ENCODE measurements at regions not wholly inside any gene's neighbourhood (a gene's known extent, or its start where the extent isn't known, plus 50 kb on each side); places are given as distances from the start of the nearest gene placed in this dataset.

DNA sequence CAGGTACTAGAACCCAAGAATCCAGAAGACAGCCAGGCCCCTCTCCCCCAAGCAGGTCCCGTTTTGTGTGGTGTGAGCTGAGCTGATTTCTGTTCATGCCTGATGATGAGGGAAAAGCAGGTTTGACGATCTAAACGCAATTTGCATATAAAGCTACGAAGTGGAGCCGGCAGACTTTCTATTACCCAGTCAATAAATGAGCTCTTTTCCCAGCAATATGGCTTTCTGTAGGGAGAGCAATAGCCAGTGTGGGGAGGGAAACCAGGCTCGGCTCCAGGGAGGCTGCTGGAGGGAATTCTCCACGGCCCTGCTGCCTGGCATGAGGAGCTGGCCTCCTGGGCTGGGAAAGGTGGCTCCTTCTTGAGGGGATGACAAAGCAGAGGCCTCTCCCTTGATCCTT lies 140.7 kb upstream of the AJAP1 start:
- DNase-seq (ENCODE audit: low read depth), result no peak
- Histone ChIP-seq H2AFZ (ENCODE audit: low read depth, low read length) (no peak overlapping the region), H3K36me3 (ENCODE audit: insufficient read depth, low read length) (no peaks in the 10 kb centered on the region), H3K4me1 (ENCODE audit: insufficient read depth, low read length) (no peaks in the 10 kb centered on the region), H3K9ac (ENCODE audit: low read length) (no peak overlapping the region), H3K9me3 (ENCODE audit: insufficient read depth, low read depth, low read length) (peaks cover 10% of the 10 kb centered on the region), H3K79me2 (ENCODE audit: insufficient read depth, low read length) (no peaks in the 10 kb centered on the region), H4K20me1 (ENCODE audit: insufficient read depth, low read length) (no peaks in the 10 kb centered on the region), H3K27me3 (ENCODE audit: insufficient read depth, low read length) (no peaks in the 10 kb centered on the region), H3K27ac (ENCODE audit: low read depth, low read length) (no peak overlapping the region), H3K4me2 (ENCODE audit: low read length) (no peak overlapping the region), H3K4me3 (ENCODE audit: insufficient read depth, low read depth, low read length) (no peak overlapping the region)
- TF ChIP-seq CTCF (IDR thresholded peaks at IDR 0.05; ENCODE audit: insufficient read depth, low read depth, low read length) (no peak), EZH2 (IDR thresholded peaks at IDR 0.05; ENCODE audit: insufficient read depth, low read length) (no peak)
- no peaks in the 10 kb centered on the region for H3K4me1 Mint-ChIP-seq (ENCODE audit: low read depth, unreplicated experiment)
- no peak overlapping the region for H3K4me3 Mint-ChIP-seq (ENCODE audit: unreplicated experiment)
- H3K36me3 Mint-ChIP-seq (ENCODE audit: low read depth, unreplicated experiment), result no peaks in the 10 kb centered on the region
- H3K9me3 Mint-ChIP-seq (ENCODE audit: unreplicated experiment), result peaks cover 13% of the 10 kb centered on the region
- H3K27me3 Mint-ChIP-seq (ENCODE audit: low read depth, unreplicated experiment), result peaks cover 8% of the 10 kb centered on the region
- FAIRE-seq, result no peak
- H3K27ac Mint-ChIP-seq (ENCODE audit: unreplicated experiment), result no peak overlapping the region

GRCh38 chr1:4515727-4516289 lies 138.6 kb upstream of the AJAP1 start:
- FAIRE-seq (no peak), DNase-seq (ENCODE audit: low read depth) (no peak)
- Histone ChIP-seq H3K79me2 (ENCODE audit: insufficient read depth, low read length) (no peaks in the 10 kb centered on the region), H3K9ac (ENCODE audit: low read length) (no peak overlapping the region), H3K4me1 (ENCODE audit: insufficient read depth, low read length) (no peaks in the 10 kb centered on the region), H3K9me3 (ENCODE audit: insufficient read depth, low read depth, low read length) (peaks cover 8% of the 10 kb centered on the region), H2AFZ (ENCODE audit: low read depth, low read length) (no peak overlapping the region), H3K27ac (ENCODE audit: low read depth, low read length) (no peak overlapping the region), H3K4me3 (ENCODE audit: insufficient read depth, low read depth, low read length) (no peak overlapping the region), H3K36me3 (ENCODE audit: insufficient read depth, low read length) (no peaks in the 10 kb centered on the region), H3K4me2 (ENCODE audit: low read length) (no peak overlapping the region), H3K27me3 (ENCODE audit: insufficient read depth, low read length) (no peaks in the 10 kb centered on the region), H4K20me1 (ENCODE audit: insufficient read depth, low read length) (no peaks in the 10 kb centered on the region)
- Mint-ChIP-seq H3K9me3 (ENCODE audit: unreplicated experiment) (peaks cover 20% of the 10 kb centered on the region), H3K4me1 (ENCODE audit: low read depth, unreplicated experiment) (no peaks in the 10 kb centered on the region), H3K27me3 (ENCODE audit: low read depth, unreplicated experiment) (peaks cover 8% of the 10 kb centered on the region), H3K27ac (ENCODE audit: unreplicated experiment) (peak overlapping the region; percentile 14), H3K4me3 (ENCODE audit: unreplicated experiment) (no peak overlapping the region), H3K36me3 (ENCODE audit: low read depth, unreplicated experiment) (no peaks in the 10 kb centered on the region)
- TF ChIP-seq CTCF (IDR thresholded peaks at IDR 0.05; ENCODE audit: insufficient read depth, low read depth, low read length) (no peak), EZH2 (IDR thresholded peaks at IDR 0.05; ENCODE audit: insufficient read depth, low read length) (no peak)

- Histone ChIP-seq H3K79me2 (ENCODE audit: insufficient read depth, low read length) (no peaks in the 10 kb centered on the region), H3K27ac (ENCODE audit: low read depth, low read length) (no peak overlapping the region), H3K9ac (ENCODE audit: low read length) (no peak overlapping the region), H3K27me3 (ENCODE audit: insufficient read depth, low read length) (no peaks in the 10 kb centered on the region), H3K4me3 (ENCODE audit: insufficient read depth, low read depth, low read length) (no peak overlapping the region), H3K36me3 (ENCODE audit: insufficient read depth, low read length) (no peaks in the 10 kb centered on the region), H3K4me1 (ENCODE audit: insufficient read depth, low read length) (no peaks in the 10 kb centered on the region), H3K9me3 (ENCODE audit: insufficient read depth, low read depth, low read length) (peaks cover 8% of the 10 kb centered on the region), H2AFZ (ENCODE audit: low read depth, low read length) (no peak overlapping the region), H3K4me2 (ENCODE audit: low read length) (no peak overlapping the region), H4K20me1 (ENCODE audit: insufficient read depth, low read length) (no peaks in the 10 kb centered on the region)
- H3K9me3 Mint-ChIP-seq (ENCODE audit: unreplicated experiment), result peaks cover 20% of the 10 kb centered on the region
- DNase-seq (ENCODE audit: low read depth) (no peak), FAIRE-seq (no peak)
- H3K27me3 Mint-ChIP-seq (ENCODE audit: low read depth, unreplicated experiment), result peaks cover 3% of the 10 kb centered on the region
- H3K4me1 Mint-ChIP-seq (ENCODE audit: low read depth, unreplicated experiment), result no peaks in the 10 kb centered on the region
- H3K36me3 Mint-ChIP-seq (ENCODE audit: low read depth, unreplicated experiment), result no peaks in the 10 kb centered on the region
- no peak overlapping the region for H3K4me3 Mint-ChIP-seq (ENCODE audit: unreplicated experiment)
- H3K27ac Mint-ChIP-seq (ENCODE audit: unreplicated experiment), result no peak overlapping the region
- TF ChIP-seq EZH2 (IDR thresholded peaks at IDR 0.05; ENCODE audit: insufficient read depth, low read length) (no peak), CTCF (IDR thresholded peaks at IDR 0.05; ENCODE audit: insufficient read depth, low read depth, low read length) (no peak)
These were observed 137.8 kb upstream of the AJAP1 start for GRCh38 chr1:4516596-4516995.
